BE2C (cell line): ENCODE measurements at regions not wholly inside any gene's neighbourhood (a gene's known extent, or its start where the extent isn't known, plus 50 kb on each side); places are given as distances from the start of the nearest gene placed in this dataset.

Experiments
- DNase-seq: peaks from one replicate; pipeline ENCODE4 v3.0.0-alpha.2; 2020
- H3K27me3 ChIP-seq: fragments of 250-450 bp; sonication (Bioruptor Pico); 2 replicates; pipeline ENCODE4 v1.5.1; 2020; ENCODE audit warnings: mild to moderate bottlenecking
- H3K36me3 ChIP-seq: fragments of 250-450 bp; sonication (Bioruptor Pico); 2 replicates; pipeline ENCODE4 v1.5.1; 2020; ENCODE audit warnings: mild to moderate bottlenecking
- H3K4me1 ChIP-seq: fragments of 250-450 bp; sonication (Bioruptor Pico); 2 replicates; pipeline ENCODE4 v1.5.1; 2020
- H3K4me3 ChIP-seq: 2 replicates; pipeline ENCODE4 v1.5.1; 2011; ENCODE audit warnings: low read depth, low read length
- H3K9me3 ChIP-seq: fragments of 250-450 bp; sonication (Bioruptor Pico); 2 replicates; pipeline ENCODE4 v1.5.1; 2020
- CTCF ChIP-seq: IDR thresholded peaks from 2 replicates; pipeline ENCODE4 v1.5.1; 2012; ENCODE audit warnings: mild to moderate bottlenecking, low read depth, low read length

- H3K4me1 ChIP-seq, result no peaks in the 10 kb centered on the region
- no peak for TF ChIP-seq CTCF
These were observed 432.7 kb downstream of the EFNB2 start for GRCh38 chr13:106102786-106103185.

GRCh38 chr13:106101201-106101600, 434.3 kb downstream of the EFNB2 start:
- Histone ChIP-seq H3K4me3 (no peak overlapping the region), H3K36me3 (no peaks in the 10 kb centered on the region), H3K27me3 (no peaks in the 10 kb centered on the region), H3K4me1 (no peaks in the 10 kb centered on the region), H3K9me3 (no peaks in the 10 kb centered on the region)
- TF ChIP-seq CTCF, result no peak
- no peak for DNase-seq

More at GRCh38 chr13:106102786-106103185, 432.7 kb downstream of the EFNB2 start:
- H3K36me3 ChIP-seq, result no peaks in the 10 kb centered on the region
- no peak overlapping the region for H3K4me3 ChIP-seq
- no peak for DNase-seq
- H3K27me3 ChIP-seq, result no peaks in the 10 kb centered on the region
- no peaks in the 10 kb centered on the region for H3K9me3 ChIP-seq

DNA sequence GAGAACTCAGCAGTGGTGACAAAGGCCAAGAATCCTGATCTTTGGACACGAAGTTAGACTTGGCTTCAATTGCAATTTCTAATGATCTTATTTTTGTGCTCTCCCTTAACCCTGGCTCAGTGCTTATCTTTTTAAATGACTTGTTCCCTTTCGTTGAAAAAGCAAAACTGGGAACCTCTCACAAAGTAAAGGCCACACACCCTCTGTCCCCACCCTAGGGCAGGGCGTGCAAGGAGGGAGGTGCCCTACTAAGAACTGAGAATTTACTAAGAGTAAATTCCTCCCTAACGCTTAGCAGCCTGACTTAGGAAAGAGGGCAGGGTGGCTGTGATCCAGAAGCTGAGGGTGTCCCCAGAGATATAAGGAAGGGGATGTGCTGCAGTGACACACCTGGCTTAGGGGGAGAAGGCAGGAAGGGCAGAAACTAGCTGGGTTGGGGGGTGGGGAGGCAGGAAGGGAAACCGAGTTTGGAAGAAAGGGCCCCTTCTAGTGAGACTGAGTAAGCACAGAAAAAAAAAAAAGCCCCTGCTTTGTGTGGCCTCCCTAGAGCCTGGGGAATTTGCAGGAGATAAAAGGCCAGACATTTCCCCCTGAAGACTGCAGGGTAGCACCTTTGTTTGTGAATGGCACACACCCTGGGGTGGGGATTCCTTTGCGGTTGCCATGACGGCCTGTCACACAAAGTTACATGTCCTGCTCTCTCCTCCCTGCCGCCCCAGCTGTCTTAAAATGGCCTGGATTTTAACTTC, 435.1 kb downstream of the EFNB2 start:
- no peak for DNase-seq
- no peak for TF ChIP-seq CTCF
- H3K27me3 ChIP-seq, result no peaks in the 10 kb centered on the region
- no peak overlapping the region for H3K4me3 ChIP-seq
- H3K9me3 ChIP-seq, result no peaks in the 10 kb centered on the region
- H3K4me1 ChIP-seq, result no peaks in the 10 kb centered on the region
- H3K36me3 ChIP-seq, result no peaks in the 10 kb centered on the region

- H3K4me1 ChIP-seq, result no peaks in the 10 kb centered on the region
- no peaks in the 10 kb centered on the region for H3K27me3 ChIP-seq
- H3K4me3 ChIP-seq, result no peak overlapping the region
- H3K9me3 ChIP-seq, result no peaks in the 10 kb centered on the region
- DNase-seq, result no peak
- no peak for TF ChIP-seq CTCF
- H3K36me3 ChIP-seq, result no peaks in the 10 kb centered on the region
These were observed 435.7 kb downstream of the EFNB2 start for GRCh38 chr13:106099765-106100164.

DNA sequence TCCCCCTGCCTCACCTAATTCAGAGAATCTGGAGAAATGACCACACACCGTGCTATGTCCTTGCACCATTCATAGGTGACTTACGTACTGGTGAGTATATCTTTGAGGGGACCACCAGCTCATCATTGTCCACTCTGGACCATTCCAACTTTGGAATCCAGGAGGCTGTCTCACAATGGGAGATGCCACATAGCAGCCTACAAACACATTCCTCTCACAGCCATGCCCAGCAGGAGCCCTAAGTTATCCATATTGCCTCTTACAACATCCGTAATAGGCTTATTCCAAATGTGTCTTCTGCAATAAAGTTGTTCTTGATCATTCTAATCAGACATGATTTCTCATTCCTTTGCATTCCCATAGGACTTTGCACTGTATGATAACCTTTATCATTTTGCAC, 436.7 kb downstream of the EFNB2 start:
- DNase-seq, result no peak
- Histone ChIP-seq H3K27me3 (no peaks in the 10 kb centered on the region), H3K4me1 (no peaks in the 10 kb centered on the region), H3K4me3 (no peak overlapping the region), H3K36me3 (no peaks in the 10 kb centered on the region), H3K9me3 (no peaks in the 10 kb centered on the region)
- TF ChIP-seq CTCF, result no peak

DNA sequence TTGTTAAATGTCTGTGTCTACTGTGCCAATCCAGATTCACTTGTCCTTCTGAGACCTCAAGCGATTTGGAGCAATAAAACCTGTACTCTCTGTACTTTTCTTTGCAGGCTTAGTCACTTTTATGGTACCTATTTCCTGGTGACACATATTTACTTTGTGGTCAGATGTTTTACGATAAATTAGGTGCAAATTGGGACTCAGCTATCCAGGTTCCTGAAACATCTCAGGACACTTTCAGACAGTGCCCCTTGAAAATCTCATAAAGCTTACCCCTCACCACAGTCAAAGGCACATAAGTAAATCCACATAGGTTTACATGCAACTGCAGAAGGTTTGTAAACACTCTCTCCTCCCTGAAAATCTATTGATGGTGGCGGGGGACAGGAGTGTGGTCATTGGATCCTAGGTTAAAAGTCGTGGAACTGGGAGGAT, 438.8 kb downstream of the EFNB2 start:
- DNase-seq, result no peak
- H3K4me1 ChIP-seq, result no peaks in the 10 kb centered on the region
- H3K36me3 ChIP-seq, result no peaks in the 10 kb centered on the region
- no peak for TF ChIP-seq CTCF
- no peaks in the 10 kb centered on the region for H3K9me3 ChIP-seq
- no peaks in the 10 kb centered on the region for H3K27me3 ChIP-seq
- H3K4me3 ChIP-seq, result no peak overlapping the region
